K562 (cell line): ENCODE measurements at regions not wholly inside any gene's neighbourhood (a gene's known extent, or its start where the extent isn't known, plus 50 kb on each side); places are given as distances from the start of the nearest gene placed in this dataset.

Experiments
- ATAC-seq: fragments of 200-7000 bp; cut with Tn5 transposase; 3 replicates; pipeline ENCODE4 v1.9.1; 2020; ENCODE audit warnings: moderate library complexity
- BruUV-seq: library from RNA; stranded (reverse); fragments of 400-500 nt; replicated peaks from 2 replicates; lab custom pipeline; 2021; lab: Mats Ljungman, UMichigan
- CTCF ChIA-PET: fragments of 300-600 bp; formaldehyde crosslinking; extraction: SDS; loops from one replicate; lab custom pipeline; 2021; ENCODE audit warnings: low intra/inter-chr PET ratio; lab: Yijun Ruan, JAX
- POLR2A ChIA-PET: fragments of 300-600, 350-650 bp; sonication (Branson Sonifier 250); formaldehyde crosslinking; extraction: SDS; loops from one replicate; lab custom pipeline; 2021; ENCODE audit warnings: antibody characterized with exemption, inconsistent platforms; lab: Yijun Ruan, JAX
- DNase-seq, 4 experiments: peaks; one replicate each; pipeline versions ENCODE4 v3.0.0 to v3.0.0-alpha.2; 2011 to 2018; ENCODE audit warnings: low spot score in 3 of 4, mixed read lengths in 3 of 4; ENCODE audit errors: extremely low read depth in 1 of 4
- FAIRE-seq: peaks from 2 replicates; lab custom pipeline; 2011; peaks lifted over from hg19 to GRCh38; lab: Jason Lieb, UNC
- H2AFZ ChIP-seq: 2 replicates; pipeline ENCODE4 v1.6.0; 2011; ENCODE audit warnings: low read depth, low read length, control low read depth, inconsistent platforms
- H3K27ac ChIP-seq: fragments of 200-600 bp; 3 replicates; pipeline ENCODE4 v1.8.0; 2011; ENCODE audit warnings: low read depth, mild to moderate bottlenecking, control low read depth, inconsistent platforms, low read length, moderate library complexity, mixed read lengths; ENCODE audit errors: extremely low read depth
- H3K27me3 ChIP-seq, 2 experiments: fragments of 300-600 bp in 1 of 2; 2 replicates in 1 of 2; 3 replicates in 1 of 2; pipeline versions ENCODE4 v1.6.0 to v1.8.0; 2011; ENCODE audit warnings: inconsistent platforms in 2 of 2, low read length in 2 of 2, mild to moderate bottlenecking in 1 of 2, mixed read lengths in 1 of 2, moderate library complexity in 1 of 2; ENCODE audit not compliant: control insufficient read depth in 2 of 2, insufficient read depth in 2 of 2
- H3K36me3 ChIP-seq: fragments of 300-600 bp; 3 replicates; pipeline ENCODE4 v1.8.0; 2011; ENCODE audit warnings: mild to moderate bottlenecking, low read length, inconsistent platforms; ENCODE audit not compliant: control insufficient read depth, insufficient read depth
- H3K4me1 ChIP-seq, 2 experiments: fragments of 200-600 bp in 1 of 2; replicated peaks in 1 of 2; 2 replicates in 1 of 2; 3 replicates in 1 of 2; pipeline versions ENCODE4 v1.5.1 to v1.8.0; 2011; ENCODE audit warnings: inconsistent platforms in 2 of 2, low read length in 2 of 2, mild to moderate bottlenecking in 1 of 2, mixed read lengths in 1 of 2, moderate library complexity in 1 of 2; ENCODE audit not compliant: control insufficient read depth in 2 of 2, insufficient read depth in 2 of 2
- H3K4me2 ChIP-seq: 2 replicates; pipeline ENCODE4 v1.6.1; 2011; ENCODE audit warnings: low read length, control low read depth, inconsistent platforms, mixed read lengths; ENCODE audit not compliant: insufficient read depth
- H3K4me3 ChIP-seq: fragments of 200-600 bp; sonication (generic), shearing (Covaris generic); 2 replicates; pipeline ENCODE4 v1.5.1; 2016; ENCODE audit warnings: control low read depth, inconsistent platforms
- H3K79me2 ChIP-seq: fragments of 200-600 bp; 3 replicates; pipeline ENCODE4 v1.8.0; 2011; ENCODE audit warnings: low read length, inconsistent platforms; ENCODE audit not compliant: control insufficient read depth, insufficient read depth
- H3K9ac ChIP-seq, 2 experiments: 2 replicates each; pipeline versions ENCODE4 v1.6.0 to v1.6.1; 2011; ENCODE audit warnings: low read depth in 2 of 2, low read length in 2 of 2, control low read depth in 1 of 2, inconsistent platforms in 1 of 2, mild to moderate bottlenecking in 1 of 2, mixed read lengths in 1 of 2; ENCODE audit not compliant: insufficient read depth in 1 of 2
- H3K9me1 ChIP-seq: one replicate; pipeline ENCODE4 v1.6.0; 2011; ENCODE audit warnings: inconsistent platforms, mild to moderate bottlenecking, low read length, moderate library complexity; ENCODE audit not compliant: control insufficient read depth, insufficient read depth
- H3K9me3 ChIP-seq: replicated peaks from 2 replicates; pipeline ENCODE4 v1.5.1; 2011; ENCODE audit warnings: low read depth, low read length, inconsistent platforms; ENCODE audit not compliant: control insufficient read depth, insufficient read depth
- H4K20me1 ChIP-seq: replicated peaks from 2 replicates; pipeline ENCODE4 v1.6.1; 2011; ENCODE audit warnings: low read length, inconsistent platforms, mixed read lengths; ENCODE audit not compliant: control insufficient read depth, insufficient read depth
- BHLHE40 ChIP-seq: IDR thresholded peaks from 2 replicates; pipeline ENCODE4 v1.6.1; 2011; ENCODE audit warnings: low read length, improper control_type of control experiment
- CCAR2 ChIP-seq: fragments of 200-400 bp; formaldehyde crosslinking; IDR thresholded peaks from 2 replicates; pipeline ENCODE4 v1.6.1; 2017; ENCODE audit warnings: mild to moderate bottlenecking, low read depth, low read length
- E4F1 ChIP-seq: fragments of 250-450 bp; sonication (Bioruptor Pico); IDR thresholded peaks from 2 replicates; pipeline ENCODE4 v1.5.0; 2021; ENCODE audit warnings: mild to moderate bottlenecking, borderline replicate concordance
- HINFP ChIP-seq: fragments of 450-650 bp; conservative IDR thresholded peaks from 2 replicates; pipeline ENCODE4 v1.6.1; 2016; ENCODE audit warnings: missing genetic modification characterization, low read depth, mild to moderate bottlenecking, control low read depth, missing compliant biosample characterization
- KDM4B ChIP-seq, 2 experiments: fragments of 450-650 bp in 1 of 2; sonication (generic) in 1 of 2; IDR thresholded peaks; 2 replicates each; pipeline ENCODE4 v1.6.1; 2016 to 2017; ENCODE audit warnings: borderline replicate concordance in 2 of 2, antibody characterized with exemption in 1 of 2, low read depth in 1 of 2, mild to moderate bottlenecking in 1 of 2
- SMAD2 ChIP-seq: fragments of 150-350 bp; IDR thresholded peaks from 2 replicates; pipeline ENCODE4 v1.6.1; 2014; ENCODE audit warnings: low read depth, mild to moderate bottlenecking, low read length
- TCF7L2 ChIP-seq: fragments of 150-350 bp; IDR thresholded peaks from 2 replicates; pipeline ENCODE4 v1.6.1; 2016; ENCODE audit warnings: low read depth, mild to moderate bottlenecking, low read length, moderate library complexity
- ZNF318 ChIP-seq, 2 experiments: fragments of 450-650 bp; IDR thresholded peaks; 2 replicates each; pipeline ENCODE4 v1.6.1; 2016; ENCODE audit warnings: mild to moderate bottlenecking in 2 of 2, borderline replicate concordance in 1 of 2, low read depth in 1 of 2, moderate library complexity in 1 of 2
- ZNF583 ChIP-seq: fragments of 250-450 bp; sonication (Bioruptor Pico); IDR thresholded peaks from 2 replicates; pipeline ENCODE4 v1.4.0; 2020
- whole genome bisulfite sequencing: fragments of 100-300 bp; shearing (Covaris generic); methylation state at CpG from one replicate; pipeline ENCODE4 v1.1.6; 2016; ENCODE audit warnings: low coverage, mixed read lengths; ENCODE audit not compliant: insufficient coverage; ENCODE audit errors: missing lambda C conversion rate; 5-methylcytosine and 5-hydroxymethylcytosine counted together
- in situ Hi-C: fragments of 300-500 bp; cut with MboI; formaldehyde crosslinking; loops from 4 replicates; pipeline ENCODE4 v1.15.0; 2018; ENCODE audit warnings: inconsistent platforms, mixed read lengths
- intact Hi-C: fragments of 100-400 bp; cut with micrococcal nuclease; formaldehyde crosslinking; loops from 2 replicates; pipeline ENCODE4 v1.14.2; 2022

DNA sequence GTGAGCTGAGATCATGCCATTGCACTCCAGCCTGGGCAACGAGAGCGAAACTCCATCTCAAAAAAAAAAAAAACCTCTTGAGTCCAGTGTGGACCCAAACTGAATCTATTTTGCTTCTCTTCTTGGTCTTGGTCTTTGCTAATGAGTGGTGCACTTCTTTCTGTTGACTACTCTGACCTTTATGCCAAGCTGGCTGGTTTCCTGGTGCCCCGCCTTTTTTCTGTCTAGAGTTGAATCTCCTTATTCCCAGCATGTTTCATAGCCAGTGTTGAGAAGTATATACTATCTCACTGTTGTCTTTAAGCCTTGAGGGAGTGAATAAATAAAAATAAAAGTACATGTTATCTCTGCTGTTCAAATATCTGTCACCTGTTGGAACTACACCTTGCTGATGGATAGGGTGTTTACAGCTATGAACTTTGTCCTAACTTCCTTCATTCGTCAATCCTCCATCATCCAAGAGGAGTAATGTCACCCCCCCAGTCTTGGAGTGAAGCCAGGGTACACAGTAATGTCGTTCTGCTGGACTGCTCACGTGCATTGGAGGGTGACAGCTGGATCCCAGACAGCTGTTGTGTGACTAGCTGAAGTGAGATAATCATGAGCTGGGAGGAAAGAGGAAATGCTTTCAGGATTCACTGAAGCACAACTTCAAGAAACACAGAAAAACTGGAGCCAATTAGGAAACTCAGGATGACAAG is 99.3 kb upstream of the PRKG2 start:
- FAIRE-seq (no peak), DNase-seq (no peak), ATAC-seq (no peak)
- Histone ChIP-seq H4K20me1 (no peaks in the 10 kb centered on the region), H3K4me3 (no peak overlapping the region), H3K27me3 (peaks cover 0 to 2% of the 10 kb centered on the region in 2 experiments; a peak in 1 of 5 replicates), H3K9me1 (no peaks in the 10 kb centered on the region), H3K9me3 (no peaks in the 10 kb centered on the region), H3K4me1 (no peaks in the 10 kb centered on the region), H3K27ac (no peak overlapping the region), H3K36me3 (no peaks in the 10 kb centered on the region), H3K4me2 (no peak overlapping the region), H3K79me2 (no peaks in the 10 kb centered on the region), H3K9ac (no peak overlapping the region), H2AFZ (no peak overlapping the region)
- WGBS = 2% methylated on average over 6 of the region's 6 CpGs
- no TSS peak for BruUV-seq
- ChIA-PET POLR2A (interaction anchor here (1.2 kb wide), 1 partner anchor 15 kb away, joined by 3 read pairs; no protein-coding TSS in a partner anchor), CTCF (no interaction called here)
- in situ Hi-C loops (no loop called here), intact Hi-C loops (no loop called here)
- TF ChIP-seq SMAD2 (no peak), E4F1 (CRISPR knock-in tag) (no peak), HINFP (tag) (no peak), BHLHE40 (peak; percentile 75), KDM4B (IDR thresholded peaks at IDR 0.05; ENCODE audit: borderline replicate concordance in 2 of 2, low read depth in 1 of 2) (no peak), TCF7L2 (no peak), ZNF583 (CRISPR knock-in tag) (no peak), ZNF318 (IDR thresholded peaks at IDR 0.05; ENCODE audit: borderline replicate concordance in 1 of 2, low read depth in 1 of 2) (0 out of 4 replicates have a peak, but pooled peaks of 1 of the 2 experiments have one; percentile 43), CCAR2 (no peak)
